ENCODE measurements at regions not wholly inside any gene's neighbourhood (a gene's known extent, or its start where the extent isn't known, plus 50 kb on each side); places are given as distances from the start of the nearest gene placed in this dataset.

- CTCF ChIA-PET = no interaction called here
Observed at GRCh38 chr3:132262956-132263355, 54.3 kb upstream of the ACP3 start.

GRCh38 chr3:132265028-132265427, 52.2 kb upstream of the ACP3 start:
- TF ChIP-seq GABPA (IDR thresholded peaks at IDR 0.05; ENCODE audit: low read depth) (no peak), RCOR1 (IDR thresholded peaks at IDR 0.05; ENCODE audit: low read length) (no peak), MXI1 (IDR thresholded peaks at IDR 0.05; ENCODE audit: low read depth, low read length) (no peak), CHD2 (IDR thresholded peaks at IDR 0.05; ENCODE audit: low read length, partially characterized antibody) (no peak), IRF3 (IDR thresholded peaks at IDR 0.05; ENCODE audit: low read depth, low read length) (no peak)
- Histone ChIP-seq H3K9ac (no peak overlapping the region), H3K9me3 (no peaks in the 10 kb centered on the region), H3F3A (replicated peaks; ENCODE audit: insufficient read depth) (no peaks in the 10 kb centered on the region), H2AFZ (ENCODE audit: low read depth) (no peak overlapping the region), H3K4me1 (ENCODE audit: control insufficient read depth in 1 of 2, insufficient read depth in 2 of 2, low read depth in 1 of 2, low read length in 1 of 2) (no peaks in the 10 kb centered on the region), H4K20me1 (ENCODE audit: insufficient read depth) (no peaks in the 10 kb centered on the region), H3K27me3 (ENCODE audit: insufficient read depth) (no peaks in the 10 kb centered on the region), H3K4me3 (ENCODE audit: low read depth in 2 of 2, low read length in 1 of 2) (no peak overlapping the region), H3K27ac (ENCODE audit: low read depth in 2 of 2, low read length in 1 of 2) (no peak overlapping the region), H3K79me2 (ENCODE audit: insufficient read depth) (no peaks in the 10 kb centered on the region), H3K4me2 (no peak overlapping the region), H3K9me2 (no peaks in the 10 kb centered on the region), H3K36me3 (replicated peaks in 1 of 2; ENCODE audit: control insufficient read depth in 1 of 2, insufficient read depth in 2 of 2, low read length in 1 of 2) (no peaks in the 10 kb centered on the region)
- ChIA-PET CTCF (no interaction called here), POLR2A (no interaction called here)
- no peak for DNase-seq

More at GRCh38 chr3:132262956-132263355, 54.3 kb upstream of the ACP3 start:
- POLR2A ChIA-PET = no interaction called here
- Histone ChIP-seq H3K9me2 (no peaks in the 10 kb centered on the region), H3K4me3 (ENCODE audit: low read depth in 2 of 2, low read length in 1 of 2) (no peak overlapping the region), H3F3A (replicated peaks; ENCODE audit: insufficient read depth) (no peaks in the 10 kb centered on the region), H3K27me3 (ENCODE audit: insufficient read depth) (no peaks in the 10 kb centered on the region), H3K4me1 (ENCODE audit: control insufficient read depth in 1 of 2, insufficient read depth in 2 of 2, low read depth in 1 of 2, low read length in 1 of 2) (no peaks in the 10 kb centered on the region), H3K27ac (ENCODE audit: low read depth in 2 of 2, low read length in 1 of 2) (no peak overlapping the region), H2AFZ (ENCODE audit: low read depth) (no peak overlapping the region), H3K4me2 (no peak overlapping the region), H3K9ac (no peak overlapping the region), H3K79me2 (ENCODE audit: insufficient read depth) (no peaks in the 10 kb centered on the region), H3K36me3 (replicated peaks in 1 of 2; ENCODE audit: control insufficient read depth in 1 of 2, insufficient read depth in 2 of 2, low read length in 1 of 2) (no peaks in the 10 kb centered on the region), H4K20me1 (ENCODE audit: insufficient read depth) (no peaks in the 10 kb centered on the region), H3K9me3 (no peaks in the 10 kb centered on the region)
- WGBS (ENCODE audit: low lambda C conversion rate) = 66% methylated on average over 2 of the region's 2 CpGs
- no peak for TF ChIP-seq IRF3 (IDR thresholded peaks at IDR 0.05; ENCODE audit: low read depth, low read length)
- no peak for TF ChIP-seq RXRA (IDR thresholded peaks at IDR 0.05; ENCODE audit: borderline replicate concordance, low read depth)
- no peak for TF ChIP-seq EP300 (IDR thresholded peaks at IDR 0.05; ENCODE audit: borderline replicate concordance in 1 of 2, low read depth in 1 of 2, low read length in 1 of 2)
- no peak for TF ChIP-seq YY1 (IDR thresholded peaks at IDR 0.05; ENCODE audit: low read depth)
- TF ChIP-seq GABPA (IDR thresholded peaks at IDR 0.05; ENCODE audit: low read depth) = no peak
- no peak for TF ChIP-seq RCOR1 (IDR thresholded peaks at IDR 0.05; ENCODE audit: low read length)
- no peak for TF ChIP-seq FOXJ3 (CRISPR knock-in tag; IDR thresholded peaks at IDR 0.05)
- no peak for TF ChIP-seq RFX5 (IDR thresholded peaks at IDR 0.05; ENCODE audit: low read length)
- no peak for TF ChIP-seq ELF1 (IDR thresholded peaks at IDR 0.05)
- TF ChIP-seq FOXM1 (IDR thresholded peaks at IDR 0.05; ENCODE audit: low read depth) = no peak
- TF ChIP-seq RAD21 (IDR thresholded peaks at IDR 0.05; ENCODE audit: low read length) = no peak
- TF ChIP-seq POLR2AphosphoS5 (IDR thresholded peaks at IDR 0.05; ENCODE audit: low read depth, low read length) = no peak
- no peak for TF ChIP-seq EZH2phosphoT487 (IDR thresholded peaks at IDR 0.05; ENCODE audit: borderline replicate concordance, low read depth)
- TF ChIP-seq USF1 (IDR thresholded peaks at IDR 0.05; ENCODE audit: borderline replicate concordance, low read depth) = no peak
- DNase-seq = no peak
